ENCODE measurements at regions not wholly inside any gene's neighbourhood (a gene's known extent, or its start where the extent isn't known, plus 50 kb on each side); places are given as distances from the start of the nearest gene placed in this dataset.

GRCh38 chr6:120947111-120947510 lies 387.2 kb downstream of the TBC1D32 start:
- no peak for TF ChIP-seq CTCF (IDR thresholded peaks at IDR 0.05; ENCODE audit: low read depth, low read length)
- TF ChIP-seq EZH2phosphoT487 (IDR thresholded peaks at IDR 0.05; ENCODE audit: low read depth) = no peak
